Parathyroid adenoma (tissue), 2 donors: ENCODE measurements at regions not wholly inside any gene's neighbourhood (a gene's known extent, or its start where the extent isn't known, plus 50 kb on each side); places are given as distances from the start of the nearest gene placed in this dataset.

Source experiments
- H2AFZ ChIP-seq: fragments of 300-600 bp; sonication (generic); one replicate; pipeline ENCODE4 v1.7.0; 2017; ENCODE audit warnings: antibody characterized with exemption, mild to moderate bottlenecking
- H3K27ac ChIP-seq: fragments of 300-600 bp; sonication (generic); one replicate; pipeline ENCODE4 v1.7.0; 2017
- H3K27me3 ChIP-seq: fragments of 300-600 bp; sonication (generic); one replicate; pipeline ENCODE4 v1.7.0; 2017; ENCODE audit warnings: low read length; ENCODE audit not compliant: control insufficient read depth, insufficient read depth
- H3K36me3 ChIP-seq: fragments of 300-600 bp; sonication (generic); one replicate; pipeline ENCODE4 v1.7.0; 2017; ENCODE audit warnings: low read length; ENCODE audit not compliant: control insufficient read depth, insufficient read depth
- H3K4me1 ChIP-seq: fragments of 300-600 bp; sonication (generic); one replicate; pipeline ENCODE4 v1.7.0; 2017; ENCODE audit warnings: control low read depth
- H3K4me2 ChIP-seq: fragments of 300-600 bp; sonication (generic); one replicate; pipeline ENCODE4 v1.7.0; 2017; ENCODE audit warnings: low read length
- H3K4me3 ChIP-seq: fragments of 300-600 bp; sonication (generic); one replicate; pipeline ENCODE4 v1.7.0; 2017; ENCODE audit warnings: low read depth, low read length
- H3K79me2 ChIP-seq: fragments of 300-600 bp; sonication (generic); one replicate; pipeline ENCODE4 v1.7.0; 2017; ENCODE audit warnings: control low read depth
- H3K9ac ChIP-seq: fragments of 300-600 bp; sonication (generic); one replicate; pipeline ENCODE4 v1.7.0; 2017; ENCODE audit warnings: mild to moderate bottlenecking
- H3K9me3 ChIP-seq: fragments of 300-600 bp; sonication (generic); one replicate; pipeline ENCODE4 v1.7.0; 2017; ENCODE audit warnings: low read length; ENCODE audit not compliant: control insufficient read depth
- CTCF ChIP-seq: fragments of 300-600 bp; sonication (generic); IDR thresholded peaks from one replicate; pipeline ENCODE4 v1.7.0; 2017; ENCODE audit warnings: antibody characterized with exemption, mild to moderate bottlenecking
- donor health status: primary hyperparathyroidism.

- TF ChIP-seq CTCF = no peak
- Histone ChIP-seq H3K4me2 (no peak overlapping the region), H3K4me1 (no peaks in the 10 kb centered on the region), H3K9me3 (no peaks in the 10 kb centered on the region), H2AFZ (no peak overlapping the region), H3K27ac (no peak overlapping the region), H3K4me3 (no peak overlapping the region), H3K27me3 (no peaks in the 10 kb centered on the region), H3K9ac (no peak overlapping the region), H3K79me2 (no peaks in the 10 kb centered on the region), H3K36me3 (no peaks in the 10 kb centered on the region)
Observed at GRCh38 chr20:24766826-24767622, 182.0 kb upstream of the CST7 start.

- H3K9me3 ChIP-seq = no peaks in the 10 kb centered on the region
- no peak overlapping the region for H3K4me3 ChIP-seq
- no peak overlapping the region for H3K9ac ChIP-seq
- no peaks in the 10 kb centered on the region for H3K79me2 ChIP-seq
- TF ChIP-seq CTCF = no peak
- no peak overlapping the region for H3K4me2 ChIP-seq
- no peaks in the 10 kb centered on the region for H3K36me3 ChIP-seq
- no peak overlapping the region for H3K27ac ChIP-seq
- no peaks in the 10 kb centered on the region for H3K4me1 ChIP-seq
- H3K27me3 ChIP-seq = no peaks in the 10 kb centered on the region
- no peak overlapping the region for H2AFZ ChIP-seq
Observed at GRCh38 chr20:24767623-24768100, 181.4 kb upstream of the CST7 start.

- H3K4me3 ChIP-seq = no peak overlapping the region
Observed at GRCh38 chr20:24768201-24768636, 180.8 kb upstream of the CST7 start.

GRCh38 chr20:24768713-24769601 lies 180.1 kb upstream of the CST7 start:
- no peaks in the 10 kb centered on the region for H3K79me2 ChIP-seq
- no peak overlapping the region for H3K9ac ChIP-seq
- H3K36me3 ChIP-seq = no peaks in the 10 kb centered on the region
- no peaks in the 10 kb centered on the region for H3K9me3 ChIP-seq
- no peak overlapping the region for H3K4me2 ChIP-seq
- no peak overlapping the region for H3K4me3 ChIP-seq
- H3K27ac ChIP-seq = no peak overlapping the region
- no peak for TF ChIP-seq CTCF
- no peaks in the 10 kb centered on the region for H3K27me3 ChIP-seq
- H3K4me1 ChIP-seq = no peaks in the 10 kb centered on the region
- H2AFZ ChIP-seq = no peak overlapping the region

More at GRCh38 chr20:24768201-24768636, 180.8 kb upstream of the CST7 start:
- H2AFZ ChIP-seq = no peak overlapping the region
- H3K9ac ChIP-seq = no peak overlapping the region
- no peaks in the 10 kb centered on the region for H3K27me3 ChIP-seq
- no peak overlapping the region for H3K27ac ChIP-seq
- no peaks in the 10 kb centered on the region for H3K4me1 ChIP-seq
- no peak overlapping the region for H3K4me2 ChIP-seq
- H3K36me3 ChIP-seq = no peaks in the 10 kb centered on the region
- no peaks in the 10 kb centered on the region for H3K9me3 ChIP-seq
- H3K79me2 ChIP-seq = no peaks in the 10 kb centered on the region
- TF ChIP-seq CTCF = no peak
